ENCODE measurements at regions not wholly inside any gene's neighbourhood (a gene's known extent, or its start where the extent isn't known, plus 50 kb on each side); places are given as distances from the start of the nearest gene placed in this dataset.
"Not testable (repeated sequence)": the region's sequence is repeated elsewhere in the genome, so short reads cannot be mapped to it uniquely, and the experiment has no call there.

GRCh38 chr10:18918532-18918931, 130.1 kb upstream of the MALRD1 start:
- Histone ChIP-seq H3K9me3 (ENCODE audit: insufficient read depth, low read length, severe bottlenecking) (no peaks in the 10 kb centered on the region), H3K36me3 (ENCODE audit: insufficient read depth, low read length) (no peaks in the 10 kb centered on the region), H3K79me2 (ENCODE audit: insufficient read depth, low read length) (no peaks in the 10 kb centered on the region), H3K4me3 (ENCODE audit: low read depth in 1 of 2, low read length in 2 of 2) (no peak overlapping the region), H3K9ac (ENCODE audit: low read depth, low read length) (no peak overlapping the region), H3K27me3 (ENCODE audit: insufficient read depth, low read length, poor library complexity) (no peaks in the 10 kb centered on the region), H2AFZ (ENCODE audit: low read depth, low read length) (no peak overlapping the region), H3K4me2 (ENCODE audit: insufficient read depth, low read length) (no peak overlapping the region), H4K20me1 (ENCODE audit: insufficient read depth, low read length) (no peaks in the 10 kb centered on the region), H3K27ac (ENCODE audit: low read length) (no peak overlapping the region), H3K4me1 (ENCODE audit: insufficient read depth, low read length) (no peaks in the 10 kb centered on the region)
- DNase-seq = no peak
- no peak for ATAC-seq (ENCODE audit: insufficient read depth, low read depth)
- TF ChIP-seq EZH2 (IDR thresholded peaks at IDR 0.05; ENCODE audit: borderline replicate concordance, low read depth, low read length, severe bottlenecking) (no peak), CTCF (IDR thresholded peaks at IDR 0.05; ENCODE audit: borderline replicate concordance, extremely low read depth, low read length, poor library complexity, severe bottlenecking) (no peak)

GRCh38 chr10:18949391-18949790, 99.2 kb upstream of the MALRD1 start:
- Histone ChIP-seq H3K9me3 (ENCODE audit: insufficient read depth, low read length, severe bottlenecking) (no peaks in the 10 kb centered on the region), H3K4me3 (ENCODE audit: low read depth in 1 of 2, low read length in 2 of 2) (no peak overlapping the region), H3K4me1 (ENCODE audit: insufficient read depth, low read length) (no peaks in the 10 kb centered on the region), H3K9ac (ENCODE audit: low read depth, low read length) (no peak overlapping the region), H3K79me2 (ENCODE audit: insufficient read depth, low read length) (no peaks in the 10 kb centered on the region), H3K36me3 (ENCODE audit: insufficient read depth, low read length) (no peaks in the 10 kb centered on the region), H3K27me3 (ENCODE audit: insufficient read depth, low read length, poor library complexity) (no peaks in the 10 kb centered on the region), H3K4me2 (ENCODE audit: insufficient read depth, low read length) (no peak overlapping the region), H2AFZ (ENCODE audit: low read depth, low read length) (no peak overlapping the region), H4K20me1 (ENCODE audit: insufficient read depth, low read length) (no peaks in the 10 kb centered on the region), H3K27ac (ENCODE audit: low read length) (no peak overlapping the region)
- ATAC-seq (ENCODE audit: insufficient read depth, low read depth) = no peak
- DNase-seq = no peak
- TF ChIP-seq CTCF (IDR thresholded peaks at IDR 0.05; ENCODE audit: borderline replicate concordance, extremely low read depth, low read length, poor library complexity, severe bottlenecking) (no peak), EZH2 (IDR thresholded peaks at IDR 0.05; ENCODE audit: borderline replicate concordance, low read depth, low read length, severe bottlenecking) (no peak)

GRCh38 chr10:18951072-18951823, 97.4 kb upstream of the MALRD1 start:
- not testable (repeated sequence) for H3K27me3 ChIP-seq (ENCODE audit: insufficient read depth, low read length, poor library complexity); H3K9me3 ChIP-seq (ENCODE audit: insufficient read depth, low read length, severe bottlenecking); H3K79me2 ChIP-seq (ENCODE audit: insufficient read depth, low read length); H4K20me1 ChIP-seq (ENCODE audit: insufficient read depth, low read length); ATAC-seq (ENCODE audit: insufficient read depth, low read depth); DNase-seq; H3K27ac ChIP-seq (ENCODE audit: low read length); H2AFZ ChIP-seq (ENCODE audit: low read depth, low read length); H3K36me3 ChIP-seq (ENCODE audit: insufficient read depth, low read length); H3K4me3 ChIP-seq (ENCODE audit: low read depth in 1 of 2, low read length in 2 of 2); H3K4me2 ChIP-seq (ENCODE audit: insufficient read depth, low read length); H3K9ac ChIP-seq (ENCODE audit: low read depth, low read length); H3K4me1 ChIP-seq (ENCODE audit: insufficient read depth, low read length)

GRCh38 chr10:18955061-18955460, 93.5 kb upstream of the MALRD1 start:
- H3K4me3 ChIP-seq (ENCODE audit: low read depth in 1 of 2, low read length in 2 of 2) = no peak overlapping the region
- H3K27me3 ChIP-seq (ENCODE audit: insufficient read depth, low read length, poor library complexity) = no peaks in the 10 kb centered on the region
- H3K9ac ChIP-seq (ENCODE audit: low read depth, low read length) = no peak overlapping the region
- H3K79me2 ChIP-seq (ENCODE audit: insufficient read depth, low read length) = no peaks in the 10 kb centered on the region
- peaks cover 8% of the 10 kb centered on the region for H3K9me3 ChIP-seq (ENCODE audit: insufficient read depth, low read length, severe bottlenecking)
- H3K27ac ChIP-seq (ENCODE audit: low read length) = no peak overlapping the region
- no peaks in the 10 kb centered on the region for H3K4me1 ChIP-seq (ENCODE audit: insufficient read depth, low read length)
- no peak overlapping the region for H2AFZ ChIP-seq (ENCODE audit: low read depth, low read length)
- DNase-seq (no peak), ATAC-seq (ENCODE audit: insufficient read depth, low read depth) (no peak)
- H3K36me3 ChIP-seq (ENCODE audit: insufficient read depth, low read length) = no peaks in the 10 kb centered on the region
- no peak for TF ChIP-seq CTCF (IDR thresholded peaks at IDR 0.05; ENCODE audit: borderline replicate concordance, extremely low read depth, low read length, poor library complexity, severe bottlenecking)
- no peak for TF ChIP-seq EZH2 (IDR thresholded peaks at IDR 0.05; ENCODE audit: borderline replicate concordance, low read depth, low read length, severe bottlenecking)
- H4K20me1 ChIP-seq (ENCODE audit: insufficient read depth, low read length) = no peaks in the 10 kb centered on the region
- no peak overlapping the region for H3K4me2 ChIP-seq (ENCODE audit: insufficient read depth, low read length)
